ENCODE measurements at regions not wholly inside any gene's neighbourhood (a gene's known extent, or its start where the extent isn't known, plus 50 kb on each side); places are given as distances from the start of the nearest gene placed in this dataset.
A peak's percentile ranks its signal among the peaks of the same experiment; 100 is the strongest.

GRCh38 chr19:31223740-31224534, 125.3 kb downstream of the TSHZ3 start:
- no peak for DNase-seq

- DNase-seq: peak; percentile 10 to 23
Observed at GRCh38 chr19:31220540-31220939, 128.7 kb downstream of the TSHZ3 start.

GRCh38 chr19:31214997-31215396, 134.2 kb downstream of the TSHZ3 start:
- DNase-seq: no peak

- DNase-seq: peak; percentile 84 to 89
Observed at GRCh38 chr19:31214086-31214485, 135.2 kb downstream of the TSHZ3 start.

- no peak for DNase-seq
Observed at GRCh38 chr19:31211088-31211487, 138.1 kb downstream of the TSHZ3 start.

- DNase-seq: no peak
Observed at GRCh38 chr19:31205887-31206518, 143.2 kb downstream of the TSHZ3 start.

GRCh38 chr19:31204115-31204514, 145.1 kb downstream of the TSHZ3 start:
- DNase-seq: no peak

- no peak for DNase-seq
Observed at GRCh38 chr19:31185261-31185660, 164.0 kb downstream of the TSHZ3 start.

- no peak for DNase-seq
Observed at GRCh38 chr19:31181535-31181934, 167.7 kb downstream of the TSHZ3 start.

- DNase-seq: no peak
Observed at GRCh38 chr19:31180907-31181306, 168.3 kb downstream of the TSHZ3 start.

GRCh38 chr19:31179471-31179852, 169.8 kb downstream of the TSHZ3 start:
- DNase-seq: no peak

GRCh38 chr19:31178833-31179470, 170.3 kb downstream of the TSHZ3 start:
- no peak for DNase-seq

- no peak for DNase-seq
Observed at GRCh38 chr19:31177246-31177645, 172.0 kb downstream of the TSHZ3 start.

GRCh38 chr19:31175564-31176348, 173.5 kb downstream of the TSHZ3 start:
- no peak for DNase-seq

- no peak for DNase-seq
Observed at GRCh38 chr19:31174948-31175347, 174.3 kb downstream of the TSHZ3 start.

- no peak for DNase-seq
Observed at GRCh38 chr19:31173991-31174390, 175.2 kb downstream of the TSHZ3 start.

- no peak for DNase-seq
Observed at GRCh38 chr19:31171936-31172335, 177.3 kb downstream of the TSHZ3 start.

GRCh38 chr19:31170046-31170445, 179.2 kb downstream of the TSHZ3 start:
- DNase-seq: no peak

GRCh38 chr19:31168106-31168625, 181.1 kb downstream of the TSHZ3 start:
- DNase-seq: no peak

GRCh38 chr19:31167690-31168089, 181.5 kb downstream of the TSHZ3 start:
- DNase-seq: no peak

GRCh38 chr19:31166206-31166605, 183.0 kb downstream of the TSHZ3 start:
- DNase-seq: no peak

GRCh38 chr19:31164791-31165251, 184.4 kb downstream of the TSHZ3 start:
- no peak for DNase-seq
